Hematopoietic multipotent progenitor cell treated with erythropoietin and hydrocortisone succinate and interleukin-3 and kit ligand, for 4 days (in vitro differentiated cells): ENCODE measurements at regions not wholly inside any gene's neighbourhood (a gene's known extent, or its start where the extent isn't known, plus 50 kb on each side); places are given as distances from the start of the nearest gene placed in this dataset.
"Not testable (repeated sequence)": the region's sequence is repeated elsewhere in the genome, so short reads cannot be mapped to it uniquely, and the experiment has no call there.

Source experiments
- DNase-seq: peaks from one replicate; pipeline ENCODE4 v3.0.0-alpha.2; 2015

- not testable (repeated sequence) for DNase-seq
These were observed 75.4 kb upstream of the DIO2 start for GRCh38 chr14:80286744-80287143.

DNA sequence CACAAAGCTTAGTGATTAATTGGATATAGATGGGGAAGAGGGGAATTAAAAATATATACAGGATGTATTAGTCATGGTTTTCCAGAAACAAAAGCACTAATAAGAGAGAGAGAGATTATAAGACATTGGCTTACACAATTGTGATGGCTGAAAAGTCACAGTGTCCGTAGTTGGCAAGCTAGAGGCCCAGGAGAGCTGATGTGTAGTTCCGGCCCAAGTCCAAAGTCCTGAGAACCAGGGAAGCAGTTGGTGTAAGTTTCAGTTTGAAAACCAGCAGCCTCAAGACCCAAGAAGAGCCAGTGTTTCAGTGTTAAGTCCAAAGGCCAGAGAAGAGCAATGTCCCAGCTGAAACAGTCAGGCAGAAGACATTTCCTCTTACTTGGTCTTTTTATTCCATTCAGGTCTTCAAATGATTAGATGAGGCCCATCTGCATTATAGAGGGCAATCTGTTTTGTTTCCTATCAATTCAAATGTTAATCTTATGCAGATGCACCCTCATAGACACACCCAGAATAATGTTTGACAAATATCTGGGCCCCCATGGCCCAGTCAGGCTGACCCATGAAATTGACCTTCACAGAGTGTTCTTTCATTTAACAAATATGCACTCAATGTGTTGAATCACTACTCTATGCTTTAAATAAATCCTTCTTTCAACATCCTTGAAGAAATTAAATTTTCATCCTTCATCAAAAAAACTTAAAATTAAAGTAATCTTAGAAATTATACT is 67.2 kb upstream of the DIO2 start:
- DNase-seq = no peak

DNA sequence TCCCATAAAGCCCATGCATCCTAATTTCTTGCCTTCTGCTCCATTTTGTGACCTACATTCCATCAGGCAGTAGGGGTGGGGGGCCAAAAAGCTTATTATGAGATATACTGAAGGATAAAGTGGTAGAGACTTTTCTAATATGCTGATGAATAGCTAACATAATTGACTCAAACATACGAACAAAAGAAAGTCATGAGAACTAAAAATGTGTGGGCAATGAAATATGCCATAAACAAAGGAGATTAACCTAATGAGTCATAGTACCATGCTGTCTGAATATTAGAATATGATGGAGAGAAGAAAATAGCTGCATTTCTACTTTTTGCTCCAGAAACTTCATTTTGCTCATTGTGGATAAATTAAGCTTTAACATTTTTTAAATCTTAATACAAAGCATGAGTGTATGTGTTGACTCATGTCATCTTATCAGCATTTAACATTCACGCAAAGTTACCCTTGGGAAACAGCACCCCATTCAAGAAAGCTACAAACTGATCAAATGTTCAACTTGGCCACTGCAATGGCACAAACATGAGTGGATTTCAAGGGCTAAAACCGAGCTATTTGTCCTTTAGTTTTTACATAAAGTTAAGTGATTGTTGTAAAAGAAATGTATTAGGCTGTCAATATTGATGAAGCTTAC is 64.0 kb upstream of the DIO2 start:
- no peak for DNase-seq

DNA sequence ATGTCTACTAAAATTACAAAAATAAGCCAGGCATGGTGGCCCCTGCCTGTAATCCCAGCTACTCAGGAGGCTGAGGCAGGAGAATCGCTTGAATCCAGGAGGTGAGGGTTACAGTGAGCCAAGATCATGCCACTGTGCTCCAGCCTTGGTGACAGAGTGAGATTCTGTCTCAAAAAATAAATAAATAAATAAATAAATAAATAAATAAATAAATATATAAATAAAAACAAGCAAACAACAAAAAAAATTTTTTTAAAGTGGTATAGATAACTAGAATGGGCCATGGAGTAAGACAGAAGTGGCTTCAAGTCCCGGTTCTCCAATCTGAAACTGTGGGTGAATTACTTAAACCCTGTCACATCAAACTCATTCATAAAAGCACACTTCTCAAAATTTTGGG is 63.0 kb upstream of the DIO2 start:
- not testable (repeated sequence) for DNase-seq

DNA sequence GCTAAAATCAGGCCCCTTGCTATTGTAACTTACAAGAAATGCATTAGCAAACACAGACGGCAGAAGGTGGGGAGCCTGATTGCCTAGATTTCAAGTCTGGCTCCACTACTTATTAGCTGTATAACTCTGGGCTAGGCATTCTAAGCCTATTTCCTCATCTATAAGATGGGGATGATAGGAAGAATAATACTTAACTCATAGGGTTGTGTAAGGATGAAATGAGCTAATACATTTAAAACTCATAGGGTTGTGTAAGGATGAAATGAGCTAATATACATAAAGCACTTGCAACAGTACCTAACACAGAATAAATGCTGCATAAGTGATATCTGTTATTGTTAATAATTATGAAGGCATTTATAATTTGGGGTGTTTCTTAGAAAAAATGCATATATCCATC is 60.1 kb upstream of the DIO2 start:
- DNase-seq = no peak

DNA sequence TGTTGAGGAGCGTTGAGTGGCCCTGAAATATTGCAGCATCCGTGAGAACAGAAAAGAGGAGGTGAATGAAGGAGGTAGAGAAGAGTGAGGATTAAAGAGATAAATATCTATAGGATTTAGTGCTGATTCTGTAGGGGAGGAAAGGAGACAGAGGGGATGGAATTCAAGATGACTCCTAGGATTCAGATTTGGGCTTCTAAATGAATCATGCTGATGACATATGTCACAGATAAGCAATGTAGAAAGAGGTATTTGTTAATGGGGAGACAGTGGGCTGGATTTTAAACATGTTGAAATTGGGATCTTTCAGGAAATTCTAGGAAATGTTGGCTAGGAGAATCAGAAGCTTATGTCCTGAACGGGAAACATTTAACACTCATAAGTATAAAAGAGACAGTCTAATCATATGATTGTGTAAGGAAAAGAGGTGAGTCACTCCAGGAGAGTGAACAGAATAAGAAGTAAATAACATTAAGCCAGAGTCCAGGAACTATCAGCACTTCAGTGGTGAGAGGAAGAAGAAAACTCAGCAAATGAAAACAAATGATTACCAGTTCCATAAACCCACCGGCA is 58.1 kb upstream of the DIO2 start:
- DNase-seq = no peak

DNA sequence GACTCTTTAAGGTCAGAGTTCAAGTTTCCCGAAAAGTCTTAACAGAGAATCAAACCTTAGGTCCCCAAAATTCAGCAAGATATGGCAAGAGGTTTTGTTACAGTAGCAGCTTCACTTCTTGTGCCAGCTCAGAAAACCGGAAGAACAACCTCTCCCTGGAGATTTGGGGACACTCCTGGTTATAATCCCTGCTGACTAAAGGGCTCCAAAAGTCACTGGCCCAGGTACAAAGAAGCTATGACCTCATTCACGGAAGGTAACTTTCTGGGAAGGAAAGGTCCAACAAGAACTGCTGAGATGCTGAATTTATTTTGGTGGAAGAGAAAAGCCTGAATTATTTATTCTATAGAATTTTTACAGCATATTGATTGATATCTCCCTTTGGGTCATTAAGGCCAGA is 55.6 kb upstream of the DIO2 start:
- no peak for DNase-seq

- DNase-seq = no peak
These were observed 53.4 kb upstream of the DIO2 start for GRCh38 chr14:80264702-80265101.
